CD4-positive, alpha-beta memory T cell (primary cell): ENCODE measurements at regions not wholly inside any gene's neighbourhood (a gene's known extent, or its start where the extent isn't known, plus 50 kb on each side); places are given as distances from the start of the nearest gene placed in this dataset.
"Not testable (repeated sequence)": the region's sequence is repeated elsewhere in the genome, so short reads cannot be mapped to it uniquely, and the experiment has no call there.

Experiments
- CTCF ChIA-PET: fragments of 350-600 bp; sonication (Branson Sonifier 250); formaldehyde crosslinking; loops from one replicate; lab custom pipeline; 2021; ENCODE audit warnings: inconsistent platforms; ENCODE audit not compliant: partially characterized antibody; lab: Charles Lee
- POLR2A ChIA-PET: fragments of 350-600 bp; sonication (Branson Sonifier 250); formaldehyde crosslinking; loops from one replicate; lab custom pipeline; 2021; ENCODE audit not compliant: partially characterized antibody; lab: Charles Lee
- DNase-seq, 5 donors: peaks; one replicate each; pipeline versions ENCODE4 v3.0.0 to v3.0.0-alpha.2; 2020 to 2022; ENCODE audit warnings: mixed read lengths in 1 of 5
- H3K27ac ChIP-seq: one replicate; pipeline ENCODE4 v1.7.0; 2013; ENCODE audit warnings: low read depth, low read length
- H3K27me3 ChIP-seq: 2 replicates; pipeline ENCODE4 v1.7.0; 2013; ENCODE audit warnings: mild to moderate bottlenecking, low read length, moderate library complexity; ENCODE audit not compliant: insufficient read depth
- H3K36me3 ChIP-seq: 2 replicates; pipeline ENCODE4 v1.7.0; 2013; ENCODE audit warnings: mild to moderate bottlenecking, low read length, moderate library complexity; ENCODE audit not compliant: insufficient read depth
- H3K4me1 ChIP-seq: 2 replicates; pipeline ENCODE4 v1.7.0; 2013; ENCODE audit warnings: mild to moderate bottlenecking, low read length, moderate library complexity; ENCODE audit not compliant: insufficient read depth
- H3K4me3 ChIP-seq, 2 donors: one replicate each; pipeline ENCODE4 v1.7.0; 2013; ENCODE audit warnings: low read length in 2 of 2, mild to moderate bottlenecking in 1 of 2
- H3K9me3 ChIP-seq, 2 donors: one replicate each; pipeline ENCODE4 v1.7.0; 2013; ENCODE audit warnings: low read length in 2 of 2, control low read depth in 1 of 2; ENCODE audit not compliant: control insufficient read depth in 1 of 2
- H3K27ac Mint-ChIP-seq, 7 donors: one replicate each; pipeline ENCODE4 v1.8.0; 2020 to 2021; ENCODE audit warnings: mixed read lengths in 7 of 7, mild to moderate bottlenecking in 6 of 7, inconsistent platforms in 3 of 7, moderate library complexity in 3 of 7
- H3K27me3 Mint-ChIP-seq, 2 donors: one replicate each; pipeline ENCODE4 v1.8.0; 2020 to 2021; ENCODE audit warnings: mixed read lengths in 2 of 2
- H3K36me3 Mint-ChIP-seq, 2 donors: one replicate each; pipeline ENCODE4 v1.8.0; 2020 to 2021; ENCODE audit warnings: mixed read lengths in 2 of 2, inconsistent platforms in 1 of 2, mild to moderate bottlenecking in 1 of 2
- H3K4me1 Mint-ChIP-seq, 4 donors: one replicate each; pipeline ENCODE4 v1.8.0; 2020 to 2021; ENCODE audit warnings: mixed read lengths in 4 of 4, mild to moderate bottlenecking in 1 of 4
- H3K4me3 Mint-ChIP-seq, 8 donors: one replicate each; pipeline ENCODE4 v1.8.0; 2020 to 2021; ENCODE audit warnings: mixed read lengths in 8 of 8, mild to moderate bottlenecking in 7 of 8, moderate library complexity in 6 of 8, inconsistent platforms in 3 of 8
- H3K9me3 Mint-ChIP-seq, 8 donors: one replicate each; pipeline ENCODE4 v1.8.0; 2020 to 2021; ENCODE audit warnings: mixed read lengths in 8 of 8, mild to moderate bottlenecking in 5 of 8, inconsistent platforms in 3 of 8, moderate library complexity in 1 of 8
- intact Hi-C: fragments of 100-400 bp; cut with micrococcal nuclease; formaldehyde crosslinking; loops from one replicate; pipeline ENCODE4 v1.15.1; 2023

GRCh38 chr14:89700801-89701200 is 253.7 kb downstream of the EFCAB11 start:
- H3K4me3 Mint-ChIP-seq = peak overlapping the region; percentile 68 to 83 (median 78)
- Histone ChIP-seq H3K4me1 (peaks cover 27% of the 10 kb centered on the region), H3K9me3 (no peaks in the 10 kb centered on the region), H3K36me3 (no peaks in the 10 kb centered on the region), H3K4me3 (peak overlapping the region in 1 of 2 donors; percentile 49), H3K27me3 (no peaks in the 10 kb centered on the region), H3K27ac (no peak overlapping the region)
- no peaks in the 10 kb centered on the region for H3K27me3 Mint-ChIP-seq
- ChIA-PET CTCF (interaction anchor here (0.7 to 1.8 kb wide), 2 partner anchors 59 to 82 kb away, joined by 3 to 5 read pairs; no protein-coding TSS in a partner anchor), POLR2A (interaction anchor here (0.8 to 4.6 kb wide), 10 partner anchors 12 to 122 kb away, joined by 3 to 37 read pairs (median 5); no protein-coding TSS in a partner anchor)
- peak overlapping the region in 6 of 7 donors; percentile 13 to 95 (median 84) for H3K27ac Mint-ChIP-seq
- intact Hi-C loops = loop anchor here (1.0 kb wide), 3 partner anchors 20 to 284 kb away; partner anchors contain the start of gene FOXN3
- peaks cover 17 to 45% (median 32%) of the 10 kb centered on the region in 4 donors for H3K4me1 Mint-ChIP-seq
- peaks cover 0 to 4% (median 0%) of the 10 kb centered on the region in 8 donors for H3K9me3 Mint-ChIP-seq
- H3K36me3 Mint-ChIP-seq = no peaks in the 10 kb centered on the region
- DNase-seq = no peak

- no peak for DNase-seq
- POLR2A ChIA-PET = interaction anchor here (1.5 kb wide), 1 partner anchor 22 kb away, joined by 6 read pairs; no protein-coding TSS in a partner anchor
- no peak overlapping the region for H3K27ac Mint-ChIP-seq
- Histone ChIP-seq H3K4me1 (peaks cover 27% of the 10 kb centered on the region), H3K9me3 (no peaks in the 10 kb centered on the region), H3K27ac (no peak overlapping the region), H3K4me3 (no peak overlapping the region), H3K36me3 (no peaks in the 10 kb centered on the region), H3K27me3 (no peaks in the 10 kb centered on the region)
- H3K4me3 Mint-ChIP-seq = peak overlapping the region in 1 of 8 donors; percentile 14
- H3K9me3 Mint-ChIP-seq = peaks cover 0 to 2% (median 0%) of the 10 kb centered on the region in 8 donors
- intact Hi-C loops = no loop called here
- CTCF ChIA-PET = interaction anchor here (2.0 kb wide), 1 partner anchor 22 kb away, joined by 6 read pairs; no protein-coding TSS in a partner anchor
- H3K36me3 Mint-ChIP-seq = no peaks in the 10 kb centered on the region
- no peaks in the 10 kb centered on the region for H3K27me3 Mint-ChIP-seq
- peaks cover 17 to 41% (median 30%) of the 10 kb centered on the region in 4 donors for H3K4me1 Mint-ChIP-seq
These were observed 255.5 kb downstream of the EFCAB11 start for GRCh38 chr14:89699071-89699470.

GRCh38 chr14:89697281-89698060 is 257.1 kb downstream of the EFCAB11 start:
- Histone ChIP-seq H3K36me3 (no peaks in the 10 kb centered on the region), H3K9me3 (no peaks in the 10 kb centered on the region), H3K4me3 (no peak overlapping the region), H3K27me3 (no peaks in the 10 kb centered on the region), H3K27ac (no peak overlapping the region), H3K4me1 (peaks cover 17% of the 10 kb centered on the region)
- peaks cover 6 to 26% (median 18%) of the 10 kb centered on the region in 4 donors for H3K4me1 Mint-ChIP-seq
- H3K27ac Mint-ChIP-seq = peak overlapping the region in 1 of 7 donors; percentile 57
- no peaks in the 10 kb centered on the region for H3K27me3 Mint-ChIP-seq
- ChIA-PET CTCF (interaction anchor here (2.0 kb wide), 1 partner anchor 24 kb away, joined by 6 read pairs; no protein-coding TSS in a partner anchor), POLR2A (interaction anchor here (1.5 kb wide), 1 partner anchor 23 kb away, joined by 6 read pairs; no protein-coding TSS in a partner anchor)
- DNase-seq = no peak
- H3K4me3 Mint-ChIP-seq = no peak overlapping the region
- H3K36me3 Mint-ChIP-seq = no peaks in the 10 kb centered on the region
- intact Hi-C loops = no loop called here
- peaks cover 0 to 2% (median 0%) of the 10 kb centered on the region in 8 donors for H3K9me3 Mint-ChIP-seq

- Histone ChIP-seq H3K27ac (no peak overlapping the region), H3K4me1 (peaks cover 4% of the 10 kb centered on the region), H3K9me3 (no peaks in the 10 kb centered on the region), H3K27me3 (no peaks in the 10 kb centered on the region), H3K4me3 (no peak overlapping the region), H3K36me3 (no peaks in the 10 kb centered on the region)
- Mint-ChIP-seq H3K27ac (no peak overlapping the region), H3K9me3 (peaks cover 0 to 2% (median 0%) of the 10 kb centered on the region in 8 donors), H3K36me3 (no peaks in the 10 kb centered on the region), H3K27me3 (no peaks in the 10 kb centered on the region), H3K4me3 (no peak overlapping the region), H3K4me1 (peaks cover 0 to 13% (median 7%) of the 10 kb centered on the region in 4 donors)
- DNase-seq = no peak
- intact Hi-C loops = no loop called here
- ChIA-PET CTCF (no interaction called here), POLR2A (interaction anchor here (1.3 kb wide), 1 partner anchor 26 kb away, joined by 4 read pairs; no protein-coding TSS in a partner anchor)
These were observed 258.7 kb downstream of the EFCAB11 start for GRCh38 chr14:89695846-89696245.

GRCh38 chr14:89690139-89690538 is 264.4 kb downstream of the EFCAB11 start:
- Histone ChIP-seq H3K4me1 (no peaks in the 10 kb centered on the region), H3K4me3 (no peak overlapping the region), H3K27me3 (no peaks in the 10 kb centered on the region), H3K9me3 (no peaks in the 10 kb centered on the region), H3K27ac (no peak overlapping the region), H3K36me3 (no peaks in the 10 kb centered on the region)
- no peaks in the 10 kb centered on the region for H3K27me3 Mint-ChIP-seq
- intact Hi-C loops = no loop called here
- H3K4me3 Mint-ChIP-seq = no peak overlapping the region
- H3K9me3 Mint-ChIP-seq = peaks cover 0 to 7% (median 0%) of the 10 kb centered on the region in 8 donors
- DNase-seq = no peak
- CTCF ChIA-PET = no interaction called here
- H3K4me1 Mint-ChIP-seq = peaks cover 0 to 3% (median 0%) of the 10 kb centered on the region in 4 donors
- POLR2A ChIA-PET = interaction anchor here (1.0 kb wide), 1 partner anchor 31 kb away, joined by 5 read pairs; no protein-coding TSS in a partner anchor
- H3K36me3 Mint-ChIP-seq = no peaks in the 10 kb centered on the region
- H3K27ac Mint-ChIP-seq = no peak overlapping the region

- H3K27ac ChIP-seq, H3K36me3 Mint-ChIP-seq, H3K36me3 ChIP-seq, H3K4me1 ChIP-seq, H3K9me3 Mint-ChIP-seq, H3K4me3 ChIP-seq, intact Hi-C loops, H3K4me1 Mint-ChIP-seq, H3K27me3 ChIP-seq, DNase-seq, H3K4me3 Mint-ChIP-seq, H3K9me3 ChIP-seq, CTCF ChIA-PET, POLR2A ChIA-PET, H3K27me3 Mint-ChIP-seq: not testable (repeated sequence)
- H3K27ac Mint-ChIP-seq = peak overlapping the region in 1 of 7 donors; percentile 4
These were observed 264.8 kb downstream of the EFCAB11 start for GRCh38 chr14:89689711-89690110.

- ChIA-PET POLR2A (no interaction called here), CTCF (no interaction called here)
- Histone ChIP-seq H3K9me3 (no peaks in the 10 kb centered on the region), H3K27ac (no peak overlapping the region), H3K27me3 (no peaks in the 10 kb centered on the region), H3K4me3 (no peak overlapping the region), H3K36me3 (no peaks in the 10 kb centered on the region), H3K4me1 (no peaks in the 10 kb centered on the region)
- no peaks in the 10 kb centered on the region for H3K27me3 Mint-ChIP-seq
- no peak overlapping the region for H3K27ac Mint-ChIP-seq
- no peaks in the 10 kb centered on the region for H3K36me3 Mint-ChIP-seq
- no peak overlapping the region for H3K4me3 Mint-ChIP-seq
- intact Hi-C loops = no loop called here
- no peak for DNase-seq
- H3K9me3 Mint-ChIP-seq = peaks cover 0 to 7% (median 0%) of the 10 kb centered on the region in 8 donors
- peaks cover 0 to 4% (median 1%) of the 10 kb centered on the region in 4 donors for H3K4me1 Mint-ChIP-seq
These were observed 265.9 kb downstream of the EFCAB11 start for GRCh38 chr14:89688507-89689211.
